ENCODE measurements at regions not wholly inside any gene's neighbourhood (a gene's known extent, or its start where the extent isn't known, plus 50 kb on each side); places are given as distances from the start of the nearest gene placed in this dataset.

DNA sequence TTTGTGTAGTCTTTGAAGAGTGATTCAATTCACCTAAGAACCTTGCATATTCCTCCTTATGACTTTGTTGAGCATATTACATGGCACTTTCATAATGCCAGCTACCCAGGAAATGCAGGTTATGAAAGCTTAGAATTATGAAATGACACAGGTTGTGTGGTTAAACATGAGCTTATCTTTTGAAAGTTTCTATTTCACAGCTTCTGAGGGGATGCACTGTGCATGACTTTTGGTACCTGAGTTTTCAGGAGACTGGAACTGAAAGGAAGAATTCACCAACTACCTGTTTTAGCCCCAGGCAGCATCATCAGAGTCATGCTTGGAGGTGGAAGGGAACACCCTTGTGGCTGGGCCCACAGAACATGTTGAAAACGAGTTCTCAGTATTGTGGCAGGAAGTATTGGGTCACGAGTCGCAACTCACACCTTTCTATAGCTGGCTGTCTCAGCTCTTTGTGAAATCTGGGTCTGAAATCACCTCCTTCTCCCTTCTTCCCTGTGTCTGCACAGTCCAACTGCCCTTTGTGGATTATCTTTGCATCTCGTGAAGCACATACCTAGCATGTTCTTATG is 228.2 kb downstream of the PTEN start:
- no peak for ATAC-seq

GRCh38 chr10:88092265-88092664 is 228.8 kb downstream of the PTEN start:
- FAIRE-seq = no peak
- no peaks in the 10 kb centered on the region for H3K36me3 ChIP-seq
- TF ChIP-seq, protein P1, sequence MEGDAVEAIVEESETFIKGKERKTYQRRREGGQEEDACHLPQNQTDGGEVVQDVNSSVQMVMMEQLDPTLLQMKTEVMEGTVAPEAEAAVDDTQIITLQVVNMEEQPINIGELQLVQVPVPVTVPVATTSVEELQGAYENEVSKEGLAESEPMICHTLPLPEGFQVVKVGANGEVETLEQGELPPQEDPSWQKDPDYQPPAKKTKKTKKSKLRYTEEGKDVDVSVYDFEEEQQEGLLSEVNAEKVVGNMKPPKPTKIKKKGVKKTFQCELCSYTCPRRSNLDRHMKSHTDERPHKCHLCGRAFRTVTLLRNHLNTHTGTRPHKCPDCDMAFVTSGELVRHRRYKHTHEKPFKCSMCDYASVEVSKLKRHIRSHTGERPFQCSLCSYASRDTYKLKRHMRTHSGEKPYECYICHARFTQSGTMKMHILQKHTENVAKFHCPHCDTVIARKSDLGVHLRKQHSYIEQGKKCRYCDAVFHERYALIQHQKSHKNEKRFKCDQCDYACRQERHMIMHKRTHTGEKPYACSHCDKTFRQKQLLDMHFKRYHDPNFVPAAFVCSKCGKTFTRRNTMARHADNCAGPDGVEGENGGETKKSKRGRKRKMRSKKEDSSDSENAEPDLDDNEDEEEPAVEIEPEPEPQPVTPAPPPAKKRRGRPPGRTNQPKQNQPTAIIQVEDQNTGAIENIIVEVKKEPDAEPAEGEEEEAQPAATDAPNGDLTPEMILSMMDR (IDR thresholded peaks at IDR 0.05) = no peak
- peaks cover 4 to 28% (median 4%) of the 10 kb centered on the region in 3 donors for H3K4me1 ChIP-seq
- H3K4me3 ChIP-seq = no peak overlapping the region
- intact Hi-C loops (cut with DNase I) = no loop called here
- ATAC-seq = no peak
- no peak for DNase-seq
- H3K27me3 ChIP-seq = no peaks in the 10 kb centered on the region
- no peak overlapping the region for H3K27ac ChIP-seq
- no peaks in the 10 kb centered on the region for H3K9me3 ChIP-seq
- WGBS, 2 donors = 90 to 97% methylated on average over 4 of the region's 4 CpGs

More for the DNA sequence above, 228.2 kb downstream of the PTEN start:
- FAIRE-seq (no peak), DNase-seq (no peak)
- Histone ChIP-seq H3K27me3 (no peaks in the 10 kb centered on the region), H3K4me3 (no peak overlapping the region), H3K9me3 (no peaks in the 10 kb centered on the region), H3K27ac (no peak overlapping the region), H3K4me1 (peaks cover 4 to 28% (median 4%) of the 10 kb centered on the region in 3 donors), H3K36me3 (no peaks in the 10 kb centered on the region)
- TF ChIP-seq, protein P1 (IDR thresholded peaks at IDR 0.05) = no peak
- intact Hi-C loops (cut with DNase I) = no loop called here
- WGBS, 2 donors = 75 to 86% methylated on average over 4 of the region's 4 CpGs

DNA sequence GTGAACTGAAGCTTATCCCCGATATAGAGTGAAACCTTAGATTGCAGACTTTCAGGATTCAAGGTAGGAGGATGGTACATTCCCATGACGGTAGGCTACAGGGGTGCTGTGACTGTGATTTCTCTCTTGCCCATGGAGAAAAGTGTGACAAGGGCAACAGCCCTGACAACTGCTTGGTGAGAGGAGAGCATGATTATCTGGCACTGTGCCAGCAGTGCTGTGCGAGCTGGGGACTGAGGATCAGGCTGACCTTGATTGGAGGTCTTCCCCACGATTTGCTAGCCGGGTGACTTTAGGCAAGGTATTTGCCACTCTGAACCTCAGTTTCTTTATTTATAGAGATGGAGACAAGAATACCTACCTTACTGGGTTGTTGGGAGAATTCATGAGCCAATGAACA is 229.5 kb downstream of the PTEN start:
- 44% methylated on average over 5 of the region's 5 CpGs for WGBS, 2 donors
- H3K36me3 ChIP-seq = no peaks in the 10 kb centered on the region
- peak in 1 of 6 donors; percentile 24 for DNase-seq
- H3K4me3 ChIP-seq = no peak overlapping the region
- peaks cover 4 to 28% (median 4%) of the 10 kb centered on the region in 3 donors for H3K4me1 ChIP-seq
- H3K27me3 ChIP-seq = no peaks in the 10 kb centered on the region
- TF ChIP-seq, protein P1 (IDR thresholded peaks at IDR 0.05) = no peak
- no peak for FAIRE-seq
- no peak for ATAC-seq
- H3K27ac ChIP-seq = no peak overlapping the region
- H3K9me3 ChIP-seq = no peaks in the 10 kb centered on the region
- intact Hi-C loops (cut with DNase I) = no loop called here

- H3K4me1 ChIP-seq = peaks cover 4 to 18% (median 4%) of the 10 kb centered on the region in 3 donors
- no peak for ATAC-seq
- no peak overlapping the region for H3K4me3 ChIP-seq
- H3K9me3 ChIP-seq = no peaks in the 10 kb centered on the region
- intact Hi-C loops (cut with DNase I) = no loop called here
- no peaks in the 10 kb centered on the region for H3K36me3 ChIP-seq
- H3K27me3 ChIP-seq = no peaks in the 10 kb centered on the region
- H3K27ac ChIP-seq = no peak overlapping the region
- FAIRE-seq = no peak
- WGBS, 2 donors = 96 to 100% methylated on average over 1 of the region's 1 CpG
- TF ChIP-seq, protein P1 (IDR thresholded peaks at IDR 0.05) = no peak
- no peak for DNase-seq
Observed at GRCh38 chr10:88094795-88095194, 231.4 kb downstream of the PTEN start.

DNA sequence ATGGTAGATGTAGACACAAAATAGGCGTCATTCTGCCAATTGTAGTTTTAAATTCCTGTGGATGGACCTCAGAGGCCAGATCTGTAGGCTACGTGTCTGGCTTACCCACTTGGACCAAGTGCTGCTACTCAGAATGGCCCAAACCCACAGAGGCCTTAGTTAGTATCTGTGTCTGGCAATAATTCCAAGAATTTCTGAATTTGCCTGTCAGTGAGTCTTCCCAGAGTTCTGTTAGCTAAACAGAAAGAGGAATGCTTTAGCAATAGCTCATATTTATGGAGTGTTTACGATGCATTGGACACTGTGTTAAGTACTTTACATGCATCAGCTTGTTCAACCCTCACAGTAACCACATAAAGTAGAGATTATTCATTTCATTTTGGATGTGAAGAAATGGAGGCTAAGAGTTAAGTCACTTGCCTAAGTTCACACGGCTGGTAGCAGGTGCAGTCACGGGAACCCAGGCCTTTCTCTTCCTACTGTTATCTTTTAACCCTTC is 231.8 kb downstream of the PTEN start:
- H3K27me3 ChIP-seq = no peaks in the 10 kb centered on the region
- DNase-seq (no peak), FAIRE-seq (no peak), ATAC-seq (peak; percentile 32 to 51 (median 36))
- H3K36me3 ChIP-seq = no peaks in the 10 kb centered on the region
- H3K27ac ChIP-seq = peak overlapping the region in 1 of 4 donors; percentile 6
- 62 to 63% methylated on average over 5 of the region's 5 CpGs for WGBS, 2 donors
- no peak overlapping the region for H3K4me3 ChIP-seq
- intact Hi-C loops (cut with DNase I) = no loop called here
- H3K9me3 ChIP-seq = no peaks in the 10 kb centered on the region
- H3K4me1 ChIP-seq = peaks cover 4 to 14% (median 4%) of the 10 kb centered on the region in 3 donors
- TF ChIP-seq, protein P1 (IDR thresholded peaks at IDR 0.05) = no peak

Measured in pancreas (tissue), 10 donors.